ENCODE measurements at regions not wholly inside any gene's neighbourhood (a gene's known extent, or its start where the extent isn't known, plus 50 kb on each side); places are given as distances from the start of the nearest gene placed in this dataset.
"Not testable (repeated sequence)": the region's sequence is repeated elsewhere in the genome, so short reads cannot be mapped to it uniquely, and the experiment has no call there.

- FAIRE-seq, result not testable (repeated sequence)
Observed at GRCh38 chr4:188740172-188740571, 600.9 kb downstream of the TRIML1 start.

GRCh38 chr4:188740791-188741190, 601.5 kb downstream of the TRIML1 start:
- FAIRE-seq, result not testable (repeated sequence)

GRCh38 chr4:188754372-188755002, 615.2 kb downstream of the TRIML1 start:
- no peak for FAIRE-seq

GRCh38 chr4:188767496-188767895, 628.3 kb downstream of the TRIML1 start:
- FAIRE-seq, result no peak

GRCh38 chr4:188778905-188779304, 639.7 kb downstream of the TRIML1 start:
- FAIRE-seq, result no peak

GRCh38 chr4:188779581-188779980, 640.3 kb downstream of the TRIML1 start:
- no peak for FAIRE-seq

GRCh38 chr4:188780028-188780427, 640.8 kb downstream of the TRIML1 start:
- FAIRE-seq, result no peak

- FAIRE-seq, result no peak
Observed at GRCh38 chr4:188780686-188781085, 641.4 kb downstream of the TRIML1 start.

- no peak for FAIRE-seq
Observed at GRCh38 chr4:188781655-188782054, 642.4 kb downstream of the TRIML1 start.

- FAIRE-seq, result no peak
Observed at GRCh38 chr4:188783175-188783574, 643.9 kb downstream of the TRIML1 start.

GRCh38 chr4:188783606-188784160, 644.4 kb downstream of the TRIML1 start:
- FAIRE-seq, result no peak

GRCh38 chr4:188796600-188796999, 657.4 kb downstream of the TRIML1 start:
- FAIRE-seq, result not testable (repeated sequence)

GRCh38 chr4:188797011-188797410, 657.8 kb downstream of the TRIML1 start:
- FAIRE-seq, result not testable (repeated sequence)

- FAIRE-seq, result no peak
Observed at GRCh38 chr4:188804861-188805260, 665.6 kb downstream of the TRIML1 start.

GRCh38 chr4:188811121-188811520, 671.9 kb downstream of the TRIML1 start:
- FAIRE-seq, result no peak

- FAIRE-seq, result no peak
Observed at GRCh38 chr4:188812644-188813043, 673.4 kb downstream of the TRIML1 start.

- FAIRE-seq, result no peak
Observed at GRCh38 chr4:188818300-188818699, 679.1 kb downstream of the TRIML1 start.

GRCh38 chr4:188819233-188819632, 680.0 kb downstream of the TRIML1 start:
- FAIRE-seq, result no peak

GRCh38 chr4:188821500-188821899, 682.3 kb downstream of the TRIML1 start:
- no peak for FAIRE-seq

GRCh38 chr4:188822698-188823097, 683.5 kb downstream of the TRIML1 start:
- FAIRE-seq, result no peak

- no peak for FAIRE-seq
Observed at GRCh38 chr4:188824553-188824952, 685.3 kb downstream of the TRIML1 start.

- FAIRE-seq, result no peak
Observed at GRCh38 chr4:188826393-188826792, 687.2 kb downstream of the TRIML1 start.

- FAIRE-seq, result no peak
Observed at GRCh38 chr4:188839704-188840103, 700.5 kb downstream of the TRIML1 start.

GRCh38 chr4:188841523-188841922, 702.3 kb downstream of the TRIML1 start:
- no peak for FAIRE-seq

- no peak for FAIRE-seq
Observed at GRCh38 chr4:188854436-188854835, 715.2 kb downstream of the TRIML1 start.

Data from colon (tissue), 2 donors.